Prostate gland (tissue), 2 donors: ENCODE measurements at regions not wholly inside any gene's neighbourhood (a gene's known extent, or its start where the extent isn't known, plus 50 kb on each side); places are given as distances from the start of the nearest gene placed in this dataset.
"Not testable (repeated sequence)": the region's sequence is repeated elsewhere in the genome, so short reads cannot be mapped to it uniquely, and the experiment has no call there.

Experiments
- POLR2A ChIP-seq: fragments of 450-650 bp; IDR thresholded peaks from one replicate; pipeline ENCODE4 v1.6.1; 2016; ENCODE audit warnings: antibody characterized with exemption, mild to moderate bottlenecking
- TF ChIP-seq, protein P1 (sequence below), 4 experiments: fragments of 200-600 bp in 2 of 4; fragments of 450-650 bp in 2 of 4; sonication (generic) in 2 of 4; IDR thresholded peaks; 1 replicate in 3 of 4; 2 replicates in 1 of 4; pipeline ENCODE4 v1.5.1; 2016 to 2019; ENCODE audit warnings: antibody characterized with exemption in 4 of 4, mild to moderate bottlenecking in 2 of 4, moderate library complexity in 2 of 4

DNA sequence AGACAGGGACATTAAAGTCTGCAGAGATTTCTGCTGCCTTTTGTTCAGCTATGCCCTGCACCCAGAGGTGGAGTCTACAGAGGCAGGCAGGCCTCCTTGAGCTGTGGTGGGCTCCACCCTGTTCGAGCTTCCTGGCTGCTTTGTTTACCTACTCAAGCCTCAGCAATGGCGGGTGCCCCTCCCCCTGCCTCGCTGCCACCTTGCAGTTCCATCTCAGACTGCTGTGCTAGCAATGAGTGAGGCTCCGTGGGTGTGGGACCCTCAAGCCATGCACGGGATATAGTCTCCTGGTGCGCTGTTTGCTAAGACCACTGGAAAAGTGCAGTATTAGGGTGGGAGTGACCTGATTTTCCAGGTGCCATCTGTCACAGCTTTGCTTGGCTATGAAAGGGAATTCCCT, 125.4 kb upstream of the FOXG1 start:
- TF ChIP-seq, protein P1, sequence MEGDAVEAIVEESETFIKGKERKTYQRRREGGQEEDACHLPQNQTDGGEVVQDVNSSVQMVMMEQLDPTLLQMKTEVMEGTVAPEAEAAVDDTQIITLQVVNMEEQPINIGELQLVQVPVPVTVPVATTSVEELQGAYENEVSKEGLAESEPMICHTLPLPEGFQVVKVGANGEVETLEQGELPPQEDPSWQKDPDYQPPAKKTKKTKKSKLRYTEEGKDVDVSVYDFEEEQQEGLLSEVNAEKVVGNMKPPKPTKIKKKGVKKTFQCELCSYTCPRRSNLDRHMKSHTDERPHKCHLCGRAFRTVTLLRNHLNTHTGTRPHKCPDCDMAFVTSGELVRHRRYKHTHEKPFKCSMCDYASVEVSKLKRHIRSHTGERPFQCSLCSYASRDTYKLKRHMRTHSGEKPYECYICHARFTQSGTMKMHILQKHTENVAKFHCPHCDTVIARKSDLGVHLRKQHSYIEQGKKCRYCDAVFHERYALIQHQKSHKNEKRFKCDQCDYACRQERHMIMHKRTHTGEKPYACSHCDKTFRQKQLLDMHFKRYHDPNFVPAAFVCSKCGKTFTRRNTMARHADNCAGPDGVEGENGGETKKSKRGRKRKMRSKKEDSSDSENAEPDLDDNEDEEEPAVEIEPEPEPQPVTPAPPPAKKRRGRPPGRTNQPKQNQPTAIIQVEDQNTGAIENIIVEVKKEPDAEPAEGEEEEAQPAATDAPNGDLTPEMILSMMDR (IDR thresholded peaks at IDR 0.05): not testable (repeated sequence)
- not testable (repeated sequence) for TF ChIP-seq POLR2A
